ENCODE measurements at regions not wholly inside any gene's neighbourhood (a gene's known extent, or its start where the extent isn't known, plus 50 kb on each side); places are given as distances from the start of the nearest gene placed in this dataset.

DNA sequence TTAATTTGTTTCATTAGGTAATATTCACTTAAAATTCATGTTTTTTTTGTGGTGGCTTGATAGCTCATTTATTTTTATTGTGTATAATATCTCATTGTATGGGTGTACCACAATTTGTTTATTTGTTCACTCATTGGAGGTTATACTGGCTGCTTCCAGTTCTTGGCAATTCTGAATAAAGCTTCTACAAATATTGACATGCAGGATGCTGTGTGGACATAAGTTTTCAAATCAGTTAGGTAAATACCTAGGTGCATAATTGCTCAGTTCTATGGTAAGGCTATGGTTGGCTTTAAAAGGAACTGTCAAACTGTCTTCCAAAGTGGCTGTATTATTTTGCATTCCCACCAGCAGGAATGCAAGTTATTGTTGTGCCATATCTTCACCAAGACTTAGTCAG, 504.5 kb upstream of the GALNTL6 start:
- TF ChIP-seq, protein P1, sequence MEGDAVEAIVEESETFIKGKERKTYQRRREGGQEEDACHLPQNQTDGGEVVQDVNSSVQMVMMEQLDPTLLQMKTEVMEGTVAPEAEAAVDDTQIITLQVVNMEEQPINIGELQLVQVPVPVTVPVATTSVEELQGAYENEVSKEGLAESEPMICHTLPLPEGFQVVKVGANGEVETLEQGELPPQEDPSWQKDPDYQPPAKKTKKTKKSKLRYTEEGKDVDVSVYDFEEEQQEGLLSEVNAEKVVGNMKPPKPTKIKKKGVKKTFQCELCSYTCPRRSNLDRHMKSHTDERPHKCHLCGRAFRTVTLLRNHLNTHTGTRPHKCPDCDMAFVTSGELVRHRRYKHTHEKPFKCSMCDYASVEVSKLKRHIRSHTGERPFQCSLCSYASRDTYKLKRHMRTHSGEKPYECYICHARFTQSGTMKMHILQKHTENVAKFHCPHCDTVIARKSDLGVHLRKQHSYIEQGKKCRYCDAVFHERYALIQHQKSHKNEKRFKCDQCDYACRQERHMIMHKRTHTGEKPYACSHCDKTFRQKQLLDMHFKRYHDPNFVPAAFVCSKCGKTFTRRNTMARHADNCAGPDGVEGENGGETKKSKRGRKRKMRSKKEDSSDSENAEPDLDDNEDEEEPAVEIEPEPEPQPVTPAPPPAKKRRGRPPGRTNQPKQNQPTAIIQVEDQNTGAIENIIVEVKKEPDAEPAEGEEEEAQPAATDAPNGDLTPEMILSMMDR (conservative IDR thresholded peaks at IDR 0.05; ENCODE audit: low read depth in 2 of 2) = no peak
- TF ChIP-seq, protein P2, sequence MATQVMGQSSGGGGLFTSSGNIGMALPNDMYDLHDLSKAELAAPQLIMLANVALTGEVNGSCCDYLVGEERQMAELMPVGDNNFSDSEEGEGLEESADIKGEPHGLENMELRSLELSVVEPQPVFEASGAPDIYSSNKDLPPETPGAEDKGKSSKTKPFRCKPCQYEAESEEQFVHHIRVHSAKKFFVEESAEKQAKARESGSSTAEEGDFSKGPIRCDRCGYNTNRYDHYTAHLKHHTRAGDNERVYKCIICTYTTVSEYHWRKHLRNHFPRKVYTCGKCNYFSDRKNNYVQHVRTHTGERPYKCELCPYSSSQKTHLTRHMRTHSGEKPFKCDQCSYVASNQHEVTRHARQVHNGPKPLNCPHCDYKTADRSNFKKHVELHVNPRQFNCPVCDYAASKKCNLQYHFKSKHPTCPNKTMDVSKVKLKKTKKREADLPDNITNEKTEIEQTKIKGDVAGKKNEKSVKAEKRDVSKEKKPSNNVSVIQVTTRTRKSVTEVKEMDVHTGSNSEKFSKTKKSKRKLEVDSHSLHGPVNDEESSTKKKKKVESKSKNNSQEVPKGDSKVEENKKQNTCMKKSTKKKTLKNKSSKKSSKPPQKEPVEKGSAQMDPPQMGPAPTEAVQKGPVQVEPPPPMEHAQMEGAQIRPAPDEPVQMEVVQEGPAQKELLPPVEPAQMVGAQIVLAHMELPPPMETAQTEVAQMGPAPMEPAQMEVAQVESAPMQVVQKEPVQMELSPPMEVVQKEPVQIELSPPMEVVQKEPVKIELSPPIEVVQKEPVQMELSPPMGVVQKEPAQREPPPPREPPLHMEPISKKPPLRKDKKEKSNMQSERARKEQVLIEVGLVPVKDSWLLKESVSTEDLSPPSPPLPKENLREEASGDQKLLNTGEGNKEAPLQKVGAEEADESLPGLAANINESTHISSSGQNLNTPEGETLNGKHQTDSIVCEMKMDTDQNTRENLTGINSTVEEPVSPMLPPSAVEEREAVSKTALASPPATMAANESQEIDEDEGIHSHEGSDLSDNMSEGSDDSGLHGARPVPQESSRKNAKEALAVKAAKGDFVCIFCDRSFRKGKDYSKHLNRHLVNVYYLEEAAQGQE (IDR thresholded peaks at IDR 0.05; ENCODE audit: unreplicated experiment) = no peak
- TF ChIP-seq EZH2 (IDR thresholded peaks at IDR 0.05; ENCODE audit: low read depth, unreplicated experiment) (no peak), POLR2AphosphoS5 (IDR thresholded peaks at IDR 0.05; ENCODE audit: low read depth) (no peak), EZH2phosphoT487 (IDR thresholded peaks at IDR 0.05; ENCODE audit: unreplicated experiment) (no peak), JUNB (IDR thresholded peaks at IDR 0.05; ENCODE audit: unreplicated experiment) (no peak), ZNF114 (CRISPR knock-in tag; IDR thresholded peaks at IDR 0.05) (no peak), NANOG (IDR thresholded peaks at IDR 0.05; ENCODE audit: borderline replicate concordance) (no peak), ZNF331 (CRISPR knock-in tag; IDR thresholded peaks at IDR 0.05; ENCODE audit: low read depth) (no peak)
- TF ChIP-seq, protein P3, sequence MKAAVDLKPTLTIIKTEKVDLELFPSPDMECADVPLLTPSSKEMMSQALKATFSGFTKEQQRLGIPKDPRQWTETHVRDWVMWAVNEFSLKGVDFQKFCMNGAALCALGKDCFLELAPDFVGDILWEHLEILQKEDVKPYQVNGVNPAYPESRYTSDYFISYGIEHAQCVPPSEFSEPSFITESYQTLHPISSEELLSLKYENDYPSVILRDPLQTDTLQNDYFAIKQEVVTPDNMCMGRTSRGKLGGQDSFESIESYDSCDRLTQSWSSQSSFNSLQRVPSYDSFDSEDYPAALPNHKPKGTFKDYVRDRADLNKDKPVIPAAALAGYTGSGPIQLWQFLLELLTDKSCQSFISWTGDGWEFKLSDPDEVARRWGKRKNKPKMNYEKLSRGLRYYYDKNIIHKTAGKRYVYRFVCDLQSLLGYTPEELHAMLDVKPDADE (IDR thresholded peaks at IDR 0.05) = no peak
- TF ChIP-seq, protein P4, sequence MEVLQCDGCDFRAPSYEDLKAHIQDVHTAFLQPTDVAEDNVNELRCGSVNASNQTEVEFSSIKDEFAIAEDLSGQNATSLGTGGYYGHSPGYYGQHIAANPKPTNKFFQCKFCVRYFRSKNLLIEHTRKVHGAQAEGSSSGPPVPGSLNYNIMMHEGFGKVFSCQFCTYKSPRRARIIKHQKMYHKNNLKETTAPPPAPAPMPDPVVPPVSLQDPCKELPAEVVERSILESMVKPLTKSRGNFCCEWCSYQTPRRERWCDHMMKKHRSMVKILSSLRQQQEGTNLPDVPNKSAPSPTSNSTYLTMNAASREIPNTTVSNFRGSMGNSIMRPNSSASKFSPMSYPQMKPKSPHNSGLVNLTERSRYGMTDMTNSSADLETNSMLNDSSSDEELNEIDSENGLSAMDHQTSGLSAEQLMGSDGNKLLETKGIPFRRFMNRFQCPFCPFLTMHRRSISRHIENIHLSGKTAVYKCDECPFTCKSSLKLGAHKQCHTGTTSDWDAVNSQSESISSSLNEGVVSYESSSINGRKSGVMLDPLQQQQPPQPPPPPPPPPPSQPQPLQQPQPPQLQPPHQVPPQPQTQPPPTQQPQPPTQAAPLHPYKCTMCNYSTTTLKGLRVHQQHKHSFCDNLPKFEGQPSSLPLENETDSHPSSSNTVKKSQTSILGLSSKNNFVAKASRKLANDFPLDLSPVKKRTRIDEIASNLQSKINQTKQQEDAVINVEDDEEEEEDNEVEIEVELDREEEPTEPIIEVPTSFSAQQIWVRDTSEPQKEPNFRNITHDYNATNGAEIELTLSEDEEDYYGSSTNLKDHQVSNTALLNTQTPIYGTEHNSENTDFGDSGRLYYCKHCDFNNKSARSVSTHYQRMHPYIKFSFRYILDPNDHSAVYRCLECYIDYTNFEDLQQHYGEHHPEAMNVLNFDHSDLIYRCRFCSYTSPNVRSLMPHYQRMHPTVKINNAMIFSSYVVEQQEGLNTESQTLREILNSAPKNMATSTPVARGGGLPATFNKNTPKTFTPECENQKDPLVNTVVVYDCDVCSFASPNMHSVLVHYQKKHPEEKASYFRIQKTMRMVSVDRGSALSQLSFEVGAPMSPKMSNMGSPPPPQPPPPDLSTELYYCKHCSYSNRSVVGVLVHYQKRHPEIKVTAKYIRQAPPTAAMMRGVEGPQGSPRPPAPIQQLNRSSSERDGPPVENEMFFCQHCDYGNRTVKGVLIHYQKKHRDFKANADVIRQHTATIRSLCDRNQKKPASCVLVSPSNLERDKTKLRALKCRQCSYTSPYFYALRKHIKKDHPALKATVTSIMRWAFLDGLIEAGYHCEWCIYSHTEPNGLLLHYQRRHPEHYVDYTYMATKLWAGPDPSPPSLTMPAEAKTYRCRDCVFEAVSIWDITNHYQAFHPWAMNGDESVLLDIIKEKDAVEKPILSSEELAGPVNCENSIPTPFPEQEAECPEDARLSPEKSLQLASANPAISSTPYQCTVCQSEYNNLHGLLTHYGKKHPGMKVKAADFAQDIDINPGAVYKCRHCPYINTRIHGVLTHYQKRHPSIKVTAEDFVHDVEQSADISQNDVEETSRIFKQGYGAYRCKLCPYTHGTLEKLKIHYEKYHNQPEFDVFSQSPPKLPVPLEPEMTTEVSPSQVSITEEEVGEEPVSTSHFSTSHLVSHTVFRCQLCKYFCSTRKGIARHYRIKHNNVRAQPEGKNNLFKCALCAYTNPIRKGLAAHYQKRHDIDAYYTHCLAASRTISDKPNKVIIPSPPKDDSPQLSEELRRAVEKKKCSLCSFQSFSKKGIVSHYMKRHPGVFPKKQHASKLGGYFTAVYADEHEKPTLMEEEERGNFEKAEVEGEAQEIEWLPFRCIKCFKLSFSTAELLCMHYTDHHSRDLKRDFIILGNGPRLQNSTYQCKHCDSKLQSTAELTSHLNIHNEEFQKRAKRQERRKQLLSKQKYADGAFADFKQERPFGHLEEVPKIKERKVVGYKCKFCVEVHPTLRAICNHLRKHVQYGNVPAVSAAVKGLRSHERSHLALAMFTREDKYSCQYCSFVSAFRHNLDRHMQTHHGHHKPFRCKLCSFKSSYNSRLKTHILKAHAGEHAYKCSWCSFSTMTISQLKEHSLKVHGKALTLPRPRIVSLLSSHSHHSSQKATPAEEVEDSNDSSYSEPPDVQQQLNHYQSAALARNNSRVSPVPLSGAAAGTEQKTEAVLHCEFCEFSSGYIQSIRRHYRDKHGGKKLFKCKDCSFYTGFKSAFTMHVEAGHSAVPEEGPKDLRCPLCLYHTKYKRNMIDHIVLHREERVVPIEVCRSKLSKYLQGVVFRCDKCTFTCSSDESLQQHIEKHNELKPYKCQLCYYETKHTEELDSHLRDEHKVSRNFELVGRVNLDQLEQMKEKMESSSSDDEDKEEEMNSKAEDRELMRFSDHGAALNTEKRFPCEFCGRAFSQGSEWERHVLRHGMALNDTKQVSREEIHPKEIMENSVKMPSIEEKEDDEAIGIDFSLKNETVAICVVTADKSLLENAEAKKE (CRISPR knock-in tag; IDR thresholded peaks at IDR 0.05) = no peak

Measured in GM23338 (cell line).